HG03103 (cell line): ENCODE measurements at regions not wholly inside any gene's neighbourhood (a gene's known extent, or its start where the extent isn't known, plus 50 kb on each side); places are given as distances from the start of the nearest gene placed in this dataset.

Experiments used
- ATAC-seq: cut with Tn5 transposase; IDR thresholded peaks from one replicate; pipeline ENCODE4 v1.9.1; 2021; ENCODE audit warnings: low read depth; ENCODE audit not compliant: unreplicated experiment

DNA sequence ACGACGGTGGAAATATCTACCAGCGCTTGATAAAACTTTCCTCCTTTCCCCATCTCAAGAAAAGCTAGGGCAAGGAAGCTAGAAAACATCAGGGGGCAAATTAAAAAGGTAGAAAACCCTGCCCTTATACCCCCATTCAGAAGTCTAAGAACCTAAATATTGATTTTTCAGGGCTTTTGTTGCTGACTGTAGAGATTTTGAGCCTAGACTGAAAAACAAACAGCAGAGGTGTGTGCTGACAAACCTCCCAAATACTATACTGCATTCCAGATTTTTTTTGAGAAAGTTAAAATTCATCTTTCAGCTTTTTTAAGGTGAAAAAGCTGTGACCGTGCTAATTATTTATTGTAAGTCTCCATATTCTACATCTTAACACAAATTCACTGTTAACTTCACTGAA is 478.3 kb upstream of the SOX5 start:
- ATAC-seq, result no peak

DNA sequence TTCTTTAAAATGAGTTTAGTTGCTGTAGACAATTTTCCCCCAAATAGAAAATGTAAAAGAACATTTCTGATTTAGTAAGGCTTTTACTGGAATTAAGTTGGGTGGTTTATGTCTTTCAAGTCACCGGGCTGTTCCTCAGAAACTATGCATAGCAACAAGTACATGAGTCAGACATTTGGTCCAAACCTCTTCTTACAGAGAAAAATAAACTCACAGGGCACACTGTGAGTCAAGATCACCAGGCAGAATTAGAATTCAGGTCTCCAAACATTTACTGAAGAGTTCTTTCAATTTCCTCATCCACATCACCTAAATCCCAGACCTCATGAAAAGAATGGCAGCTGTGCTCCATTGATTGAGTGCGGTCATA is 476.1 kb upstream of the SOX5 start:
- ATAC-seq, result no peak

DNA sequence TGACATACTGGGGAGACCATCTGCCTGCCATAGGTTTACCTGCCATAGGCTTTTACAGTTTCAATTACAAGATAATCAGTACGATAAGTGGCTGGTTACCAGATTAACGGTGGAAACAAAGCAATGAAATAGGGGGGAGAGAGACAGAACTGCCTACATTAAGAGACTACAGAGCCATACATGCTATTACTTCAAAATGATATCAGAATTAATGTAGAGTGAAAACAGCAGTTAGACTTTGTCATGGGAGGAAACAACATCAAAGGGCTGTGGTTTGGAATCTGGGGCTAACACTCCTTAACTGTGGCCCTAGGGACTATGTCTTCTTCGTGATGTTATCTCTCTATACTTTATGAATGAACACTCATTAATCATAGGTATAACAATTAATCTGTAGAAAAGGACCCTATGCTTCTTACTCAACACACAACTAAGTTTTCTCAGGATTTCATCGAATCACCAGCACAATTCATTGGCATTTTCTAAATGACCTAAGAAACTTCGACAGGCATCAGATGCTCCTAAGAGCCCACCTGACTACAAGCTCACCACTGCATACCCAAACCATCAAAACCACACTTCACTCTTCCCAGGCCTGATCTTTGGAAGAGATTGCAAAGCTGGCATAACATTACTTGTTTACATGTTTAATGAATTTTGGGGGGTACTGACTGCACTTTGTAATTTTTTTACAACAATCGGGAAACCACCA is 475.6 kb upstream of the SOX5 start:
- no peak for ATAC-seq

DNA sequence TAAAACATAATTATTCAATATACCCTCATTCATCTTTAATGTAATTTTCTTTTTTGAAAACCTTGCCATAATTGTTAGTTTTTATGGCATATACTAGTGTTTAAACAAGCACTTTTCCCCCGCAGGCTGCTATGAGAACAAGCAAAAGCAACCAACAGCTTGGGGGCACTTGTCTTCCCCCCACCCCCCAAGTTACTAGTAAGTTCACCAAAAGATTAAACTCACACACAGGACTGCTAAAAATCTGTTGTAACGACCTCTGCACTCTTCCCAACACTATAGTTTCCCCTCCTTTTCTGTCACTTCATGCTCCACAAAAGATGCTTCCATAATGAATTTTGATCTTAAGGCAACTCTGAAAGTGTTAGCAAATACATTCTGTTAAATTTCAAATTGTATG is 474.9 kb upstream of the SOX5 start:
- ATAC-seq, result no peak

DNA sequence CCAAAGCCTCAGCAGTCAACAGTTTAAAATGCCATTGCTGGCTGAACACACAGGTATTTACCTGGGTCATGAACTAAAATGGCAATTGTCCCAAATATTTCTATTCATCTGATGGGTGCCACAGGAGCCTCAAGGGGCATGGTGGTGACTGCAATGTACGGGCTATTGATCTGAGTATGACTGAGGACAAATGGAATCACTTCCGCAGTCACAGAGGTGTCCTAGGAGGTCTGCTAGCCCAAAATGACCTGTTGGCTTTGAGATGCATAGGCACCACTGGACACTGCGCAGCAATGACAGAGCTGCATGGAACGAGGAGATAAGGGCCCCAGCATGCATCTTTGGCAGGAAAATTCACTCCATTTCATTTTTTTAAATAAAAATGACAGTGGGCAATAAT is 474.1 kb upstream of the SOX5 start:
- no peak for ATAC-seq

DNA sequence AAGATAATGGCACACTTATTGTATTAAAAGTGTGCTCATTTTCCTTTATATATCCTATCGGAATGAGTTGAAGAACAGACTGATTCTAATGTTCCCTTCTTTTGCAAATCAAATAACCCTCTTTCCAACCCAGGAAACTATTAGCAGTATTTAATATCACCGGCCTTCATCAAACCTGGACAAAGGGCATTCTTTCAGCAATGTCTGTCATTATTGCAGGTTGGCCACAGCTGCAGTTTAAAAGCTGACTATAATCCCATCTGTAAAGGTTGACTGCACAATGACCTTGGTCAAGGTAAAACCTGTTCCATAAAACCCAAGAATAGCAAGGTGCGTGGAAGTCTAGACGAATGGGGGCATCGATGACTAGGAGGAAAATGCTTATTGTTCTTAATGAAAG is 472.3 kb upstream of the SOX5 start:
- ATAC-seq, result no peak

DNA sequence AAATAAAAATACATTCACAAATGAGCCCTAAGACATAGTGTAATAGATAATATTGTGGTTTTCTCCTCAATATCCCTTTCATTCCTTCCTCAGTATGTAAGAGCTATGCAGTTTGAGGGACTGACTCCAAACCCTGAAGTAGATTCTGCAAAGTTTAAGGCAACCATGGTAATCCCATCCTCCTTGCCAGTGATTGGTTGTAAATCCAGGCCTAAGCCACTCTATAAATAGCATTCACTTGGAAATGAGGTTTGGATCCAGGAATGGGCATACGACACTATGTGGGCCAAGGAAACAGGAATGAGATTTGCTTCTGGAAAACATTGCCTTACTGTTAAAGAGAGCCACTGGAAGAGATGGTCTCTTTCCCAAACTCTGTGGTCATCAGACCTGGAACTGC is 468.7 kb upstream of the SOX5 start:
- ATAC-seq, result no peak

DNA sequence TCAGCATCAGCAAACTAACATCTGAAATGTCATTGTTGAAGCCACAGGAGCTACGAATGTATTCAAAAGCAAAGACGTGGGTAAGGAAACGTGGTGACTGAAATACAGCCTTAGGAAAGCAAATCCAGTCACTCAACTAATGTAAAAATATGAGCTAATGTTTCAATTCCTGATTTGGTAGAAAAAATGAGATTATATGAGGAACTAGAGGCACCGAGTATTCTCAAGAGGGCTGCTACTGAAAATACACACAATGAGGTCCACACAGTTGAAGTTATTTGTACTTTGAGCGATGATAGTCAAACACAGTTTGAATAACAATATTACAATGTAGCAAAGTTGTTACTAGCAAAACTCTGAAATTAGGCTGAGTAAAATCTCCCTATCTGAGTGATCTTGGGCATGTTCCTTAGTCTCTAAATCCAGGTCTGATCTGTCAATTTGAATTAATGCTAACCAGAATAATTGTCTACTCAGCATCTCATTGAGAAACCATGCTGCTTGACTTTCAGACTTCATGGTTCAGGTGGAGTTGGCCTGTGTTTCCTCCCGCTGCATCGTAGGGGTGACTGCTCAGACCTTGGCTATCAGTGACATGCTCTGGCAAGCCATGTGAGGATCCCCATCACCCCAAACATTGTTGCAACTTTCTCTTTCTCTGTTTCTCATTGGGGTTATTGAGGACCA is 467.1 kb upstream of the SOX5 start:
- ATAC-seq, result no peak

DNA sequence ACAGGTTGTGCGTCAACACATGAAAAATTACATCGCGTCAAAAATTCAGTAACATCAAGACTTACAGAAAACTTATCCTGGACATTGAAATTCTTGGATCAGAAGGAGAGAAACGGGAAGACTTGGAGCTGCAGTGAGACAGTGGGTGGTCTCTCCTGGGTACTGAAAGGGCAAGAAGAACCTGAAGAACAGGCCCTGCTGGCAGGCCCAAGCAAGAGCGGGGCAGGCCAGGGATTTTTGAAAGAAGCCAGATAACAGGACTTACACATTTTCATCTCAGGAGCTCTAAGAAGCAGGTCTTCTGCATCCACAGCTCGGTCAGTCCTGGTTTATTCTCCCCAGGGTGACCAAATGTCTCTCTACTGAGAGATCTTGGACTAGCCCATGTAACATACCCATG is 466.5 kb upstream of the SOX5 start:
- ATAC-seq, result no peak

DNA sequence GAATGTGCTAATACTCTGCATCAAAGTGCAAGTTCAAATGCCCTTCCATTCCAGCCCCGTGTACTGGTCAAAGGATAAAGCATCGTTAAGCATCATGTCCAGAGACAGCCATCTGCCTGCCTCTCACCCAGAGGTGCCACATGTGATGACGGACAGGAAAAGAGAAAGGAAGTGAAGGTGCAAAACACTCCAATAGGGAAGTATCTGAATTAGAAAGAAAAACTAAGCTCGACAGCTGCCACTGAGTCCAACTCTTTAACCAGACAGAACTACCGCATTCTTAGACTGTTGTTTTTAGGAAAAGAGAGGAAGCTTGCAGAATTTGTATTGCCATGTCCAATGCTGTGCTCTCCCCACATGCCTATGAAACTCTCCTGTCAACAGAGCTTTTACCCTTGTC is 465.0 kb upstream of the SOX5 start:
- ATAC-seq, result no peak

DNA sequence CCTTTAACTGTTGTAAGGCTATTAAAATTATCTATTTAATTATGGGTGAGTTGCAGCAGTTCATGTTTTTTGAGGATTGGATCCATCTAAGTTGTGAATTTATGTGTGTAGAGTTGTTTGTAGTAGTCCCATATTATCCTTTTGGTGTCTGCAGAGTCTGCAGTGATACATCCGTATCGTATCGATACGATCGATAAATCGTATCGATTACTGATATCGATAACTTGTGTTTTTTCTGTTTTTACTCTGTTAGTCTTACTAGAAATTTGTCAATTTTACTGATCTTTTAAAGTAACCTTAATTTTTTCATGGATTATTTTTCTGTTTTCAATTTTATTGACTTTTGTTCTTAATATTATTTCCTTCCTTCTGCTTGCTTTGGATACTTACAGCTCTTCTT is 462.5 kb upstream of the SOX5 start:
- ATAC-seq, result no peak

DNA sequence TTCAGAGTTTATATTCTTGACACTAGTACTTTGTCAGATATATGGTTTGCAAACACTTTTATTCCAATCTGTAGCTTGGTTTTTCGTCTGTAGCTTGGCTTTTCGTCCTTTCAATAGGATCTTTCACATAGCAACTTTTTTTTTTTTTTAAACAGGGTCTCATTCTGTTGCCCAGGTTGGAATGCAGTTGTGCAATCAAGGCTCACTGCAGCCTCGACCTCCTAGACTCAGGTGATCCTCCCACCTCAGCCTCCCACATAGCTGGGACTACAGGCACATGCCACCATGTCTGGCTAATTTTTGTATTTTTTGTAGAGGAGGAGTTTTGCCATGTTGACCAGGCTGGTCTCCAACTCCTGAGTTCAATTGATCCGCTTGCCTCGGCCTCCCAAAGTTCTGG is 460.4 kb upstream of the SOX5 start:
- no peak for ATAC-seq

DNA sequence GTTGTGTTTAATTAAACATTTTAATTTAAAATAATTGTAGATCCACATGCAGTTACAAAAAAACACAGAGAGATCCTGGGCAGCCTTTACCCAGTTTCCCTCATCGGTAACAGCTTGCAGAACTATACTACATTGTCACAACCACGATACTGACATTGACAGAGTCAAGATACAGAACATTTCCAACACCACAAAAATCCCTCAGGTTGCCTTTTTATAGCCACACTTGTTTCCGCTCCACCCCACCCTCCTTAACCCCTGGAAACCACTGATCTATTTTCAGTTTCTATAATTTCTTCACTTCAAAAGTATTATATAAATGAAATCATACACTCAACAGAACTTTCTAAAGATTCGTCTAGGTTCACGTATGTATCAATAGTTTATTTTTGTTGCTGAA is 458.8 kb upstream of the SOX5 start:
- ATAC-seq, result no peak

DNA sequence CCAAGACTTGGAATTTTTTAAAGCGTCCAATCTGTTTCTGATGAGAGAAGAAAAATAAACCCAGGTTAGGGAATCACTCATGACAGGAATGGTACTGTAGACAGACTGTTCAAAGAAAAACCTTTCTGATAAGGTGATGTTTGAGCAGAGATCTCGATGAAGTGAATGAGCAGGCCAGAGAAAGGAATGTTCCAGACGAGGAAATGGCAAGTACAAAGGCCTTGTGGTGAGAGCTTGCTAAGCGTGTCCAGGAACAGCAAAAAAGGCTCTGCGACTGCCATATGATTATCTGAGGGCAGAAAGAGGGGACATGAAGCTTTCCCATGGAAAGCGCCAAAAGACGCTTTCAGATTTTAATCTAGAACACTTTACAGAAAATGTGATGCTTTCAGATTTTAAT is 458.4 kb upstream of the SOX5 start:
- ATAC-seq, result no peak

DNA sequence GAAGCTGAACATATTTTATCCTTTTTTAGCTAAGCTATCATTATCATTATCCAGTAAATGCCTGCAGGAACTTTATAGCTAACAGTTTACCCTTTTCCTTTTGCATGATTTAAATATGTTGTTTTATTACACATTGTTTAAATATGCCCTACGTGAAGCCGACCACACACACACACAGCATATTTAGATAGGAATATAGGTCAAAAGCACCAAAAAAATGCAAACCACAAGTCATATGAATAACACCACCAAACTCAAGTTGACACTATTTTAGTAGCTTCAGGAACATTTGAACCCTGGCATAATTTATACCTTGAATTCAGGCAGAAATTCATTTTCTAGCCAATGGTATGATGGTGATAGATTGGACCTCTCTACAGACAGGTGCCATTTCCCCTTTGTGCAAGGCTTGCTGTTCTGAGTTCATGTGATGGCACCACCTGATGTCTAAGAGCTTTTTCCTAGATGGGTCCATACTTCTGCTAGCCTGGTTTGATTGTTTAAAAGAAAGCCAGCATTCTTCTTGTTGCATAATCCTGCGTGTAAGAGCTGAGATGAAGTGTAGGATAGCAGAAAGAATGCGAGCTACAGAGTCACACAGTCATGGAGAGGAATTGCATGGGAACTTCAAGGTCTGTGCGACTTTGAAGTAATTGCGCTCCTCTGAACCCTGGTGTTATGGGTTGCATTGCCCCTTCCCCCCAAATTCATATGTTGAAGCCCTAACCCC is 454.8 kb upstream of the SOX5 start:
- no peak for ATAC-seq

DNA sequence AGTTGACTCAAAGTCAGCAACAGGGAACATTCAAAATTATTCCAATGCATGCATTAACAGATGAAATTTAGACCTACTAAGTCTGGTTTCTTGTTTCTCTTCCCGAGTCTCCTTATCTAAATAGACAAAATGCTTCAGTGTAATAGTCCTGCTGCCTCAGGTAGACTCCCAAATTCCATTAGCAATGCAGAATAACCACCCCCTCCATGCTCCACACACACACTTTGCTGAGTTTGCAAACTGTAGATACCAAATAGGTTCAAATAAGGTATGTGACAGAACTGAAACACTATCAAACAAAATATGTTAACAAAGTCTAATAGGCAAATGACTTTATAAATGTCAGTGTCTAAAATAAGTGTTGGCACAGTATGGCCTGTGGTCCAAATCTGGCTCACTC is 451.1 kb upstream of the SOX5 start:
- no peak for ATAC-seq

DNA sequence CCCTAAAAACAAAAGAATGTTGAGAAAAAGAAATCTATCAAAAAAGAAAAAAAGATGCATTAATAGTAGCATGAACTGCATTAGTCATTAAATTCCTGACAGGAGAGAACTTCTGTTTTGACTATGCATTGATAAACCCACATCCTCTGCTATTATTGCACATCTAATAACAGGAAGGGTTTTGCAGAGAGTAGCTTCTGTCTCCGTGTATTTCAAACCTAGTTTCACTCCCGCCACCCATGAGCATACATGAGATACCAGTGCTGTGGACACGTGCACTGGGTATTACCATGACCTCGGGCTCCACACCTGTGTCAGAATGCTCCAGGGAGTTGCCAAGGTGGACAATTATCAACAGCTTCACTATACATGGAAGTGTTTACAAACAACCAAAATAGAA is 449.1 kb upstream of the SOX5 start:
- ATAC-seq, result peak; percentile 81

DNA sequence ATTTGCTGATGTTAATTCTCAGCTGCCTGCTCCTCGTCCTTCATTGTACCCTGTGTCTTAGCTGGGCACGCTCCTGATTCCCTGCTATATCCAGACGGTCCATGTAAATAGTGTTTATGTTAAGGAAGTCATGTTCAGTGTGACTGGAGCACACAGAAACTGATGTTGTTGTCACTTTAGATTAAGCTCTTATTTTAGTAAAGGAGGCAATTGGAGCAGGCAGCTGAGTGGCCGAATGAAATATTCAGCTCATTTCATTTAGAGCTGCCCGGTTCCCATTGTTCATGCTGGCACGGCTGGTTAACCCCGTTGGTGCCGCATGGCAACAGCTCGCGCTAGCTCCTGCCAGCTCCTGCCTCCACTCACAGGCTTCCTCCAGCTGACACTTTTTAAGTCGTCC is 446.8 kb upstream of the SOX5 start:
- no peak for ATAC-seq

DNA sequence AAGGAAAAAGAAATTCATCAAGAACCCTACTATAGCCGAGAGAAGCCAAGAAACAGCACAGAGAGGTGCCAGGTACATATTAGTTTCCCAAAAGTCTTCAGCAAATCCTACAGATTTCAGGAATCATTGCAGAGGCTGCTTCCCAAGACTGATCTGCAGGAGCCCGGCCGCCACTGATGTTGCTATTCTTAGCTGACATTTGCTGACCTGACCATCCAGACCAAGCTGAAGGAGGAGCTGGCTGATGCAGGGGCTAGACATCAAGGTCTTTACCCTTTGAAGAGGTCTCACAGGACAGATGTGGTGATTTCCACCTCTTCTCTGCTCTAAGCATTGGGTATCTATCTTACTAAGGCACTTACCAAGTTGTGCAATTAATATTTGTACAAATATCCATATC is 444.8 kb upstream of the SOX5 start:
- no peak for ATAC-seq

DNA sequence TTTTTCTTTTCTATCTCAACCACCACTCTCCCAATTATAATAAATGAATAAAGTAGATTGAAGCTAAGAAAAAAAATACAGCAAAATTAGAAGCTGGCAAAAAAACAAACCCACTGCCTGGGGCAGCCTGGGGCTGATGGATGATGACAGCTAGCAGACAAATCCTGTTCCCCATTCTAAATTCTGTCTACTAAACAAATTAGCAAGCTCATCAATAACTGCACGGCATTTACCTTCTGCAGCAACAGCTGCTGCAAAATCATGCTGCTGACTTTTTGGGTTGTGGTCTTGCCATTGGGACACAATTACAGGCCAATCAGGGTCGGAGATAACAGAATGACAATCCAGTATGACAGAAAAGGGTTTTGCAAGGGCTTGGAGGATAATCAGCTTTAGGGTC is 443.6 kb upstream of the SOX5 start:
- no peak for ATAC-seq

DNA sequence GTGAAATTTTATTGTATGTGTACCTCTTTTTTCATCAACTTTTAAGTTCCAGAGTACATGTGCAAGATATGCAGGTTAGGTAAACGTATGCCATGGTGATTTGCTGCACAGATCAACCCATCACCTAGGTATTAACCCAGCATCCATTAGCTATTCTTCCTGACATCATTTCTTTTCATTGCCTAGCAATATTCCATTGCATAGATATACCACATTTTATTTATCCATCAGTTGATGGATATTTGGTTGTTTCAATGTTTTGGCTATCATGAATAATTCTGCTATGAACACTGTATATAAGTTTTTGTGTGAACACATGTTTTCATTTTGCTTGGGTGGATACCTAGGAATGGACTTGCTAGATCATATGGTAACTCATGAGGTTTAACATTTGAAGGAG is 439.9 kb upstream of the SOX5 start:
- no peak for ATAC-seq

DNA sequence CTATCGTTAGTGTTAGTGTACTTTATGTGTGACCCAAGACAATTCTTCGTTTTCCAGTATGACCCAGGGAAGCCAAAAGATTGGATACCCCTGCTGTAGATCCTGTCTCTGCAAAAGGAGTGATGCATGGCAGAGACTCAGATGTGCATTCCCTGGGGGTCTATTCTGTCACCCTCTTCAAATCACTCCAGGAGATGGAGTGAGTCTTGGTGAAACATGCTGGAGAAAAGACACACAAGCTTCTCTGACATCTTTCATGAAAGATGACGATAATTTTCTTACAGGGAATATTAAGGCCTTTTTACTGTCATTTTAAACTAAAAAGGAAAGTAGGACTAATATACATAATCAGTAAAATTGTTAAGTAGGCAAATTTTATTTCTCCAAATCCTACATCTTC is 437.9 kb upstream of the SOX5 start:
- ATAC-seq, result no peak
